SKM-1 treated with dmso at 0.1 percent for 144 hours (cell line): ENCODE measurements at regions not wholly inside any gene's neighbourhood (a gene's known extent, or its start where the extent isn't known, plus 50 kb on each side); places are given as distances from the start of the nearest gene placed in this dataset.
"Not testable (repeated sequence)": the region's sequence is repeated elsewhere in the genome, so short reads cannot be mapped to it uniquely, and the experiment has no call there.

ENCODE experiments used
- DNase-seq: peaks from one replicate; lab custom pipeline; 2025; ENCODE audit not compliant: unreplicated experiment; lab: John Stamatoyannopoulos, UW

- no peak for DNase-seq
Observed at GRCh38 chr2:59174536-59175243, 933.6 kb upstream of the FANCL start.

DNA sequence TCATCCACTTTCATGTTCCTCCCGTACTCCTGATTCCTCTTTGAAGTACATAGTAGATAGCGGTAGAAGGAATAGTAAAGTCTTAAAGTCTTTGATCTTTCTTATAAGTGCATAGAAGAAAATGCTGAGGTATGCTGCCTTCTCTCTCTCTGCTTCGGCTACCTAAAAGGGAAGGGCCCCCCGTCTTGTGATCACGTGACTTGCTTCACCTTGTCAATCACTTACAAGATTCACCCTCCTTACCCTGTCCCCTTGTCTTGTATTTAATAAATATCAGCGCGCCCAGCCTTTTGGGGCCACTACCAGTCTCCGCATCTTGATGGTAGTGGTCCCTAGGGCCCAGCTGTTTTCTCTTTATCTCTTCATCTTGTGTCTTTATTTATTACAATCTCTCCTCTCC, 932.2 kb upstream of the FANCL start:
- DNase-seq, result no peak

- DNase-seq, result no peak
Observed at GRCh38 chr2:59171019-59171418, 929.9 kb upstream of the FANCL start.

GRCh38 chr2:59168766-59169165, 927.6 kb upstream of the FANCL start:
- DNase-seq, result no peak

DNA sequence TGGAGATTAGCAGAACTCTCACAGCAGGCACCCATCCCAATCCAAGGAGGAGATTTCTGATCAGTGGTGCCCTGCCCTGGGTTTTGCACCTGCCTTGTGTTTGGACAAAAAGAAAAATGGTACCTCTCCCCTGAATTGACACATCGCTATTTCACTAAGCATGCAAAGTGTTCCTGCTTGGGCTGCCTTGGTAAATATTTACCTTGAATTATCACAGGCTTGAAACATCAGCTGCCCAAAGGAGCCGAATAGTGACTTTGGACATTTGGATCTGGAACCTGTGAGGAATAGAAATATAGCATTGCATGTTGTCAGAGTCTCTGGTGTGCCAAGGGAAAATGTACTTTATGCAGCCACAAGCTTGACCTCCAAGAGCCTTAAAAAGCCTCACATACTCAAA, 926.4 kb upstream of the FANCL start:
- DNase-seq, result no peak

DNA sequence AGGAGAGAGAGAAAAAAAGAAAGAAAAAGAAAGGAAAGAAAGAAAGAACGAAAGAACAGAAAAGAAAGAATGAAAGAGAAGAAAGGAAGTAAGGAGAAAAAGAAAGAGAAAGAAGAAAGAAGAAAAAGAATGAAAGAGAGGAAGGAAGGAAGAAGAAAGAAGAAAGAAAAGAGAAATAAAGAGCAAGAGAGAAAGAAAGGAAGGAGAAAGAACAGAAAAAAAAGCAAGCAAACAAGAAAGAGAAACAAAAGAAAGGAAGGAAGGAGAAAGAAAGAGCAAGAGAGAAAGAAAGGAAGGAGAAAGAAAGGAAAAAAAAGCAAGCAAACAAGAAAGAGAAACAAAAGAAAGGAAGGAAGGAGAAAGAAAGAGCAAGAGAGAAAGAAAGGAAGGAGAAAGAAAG, 916.8 kb upstream of the FANCL start:
- not testable (repeated sequence) for DNase-seq

DNA sequence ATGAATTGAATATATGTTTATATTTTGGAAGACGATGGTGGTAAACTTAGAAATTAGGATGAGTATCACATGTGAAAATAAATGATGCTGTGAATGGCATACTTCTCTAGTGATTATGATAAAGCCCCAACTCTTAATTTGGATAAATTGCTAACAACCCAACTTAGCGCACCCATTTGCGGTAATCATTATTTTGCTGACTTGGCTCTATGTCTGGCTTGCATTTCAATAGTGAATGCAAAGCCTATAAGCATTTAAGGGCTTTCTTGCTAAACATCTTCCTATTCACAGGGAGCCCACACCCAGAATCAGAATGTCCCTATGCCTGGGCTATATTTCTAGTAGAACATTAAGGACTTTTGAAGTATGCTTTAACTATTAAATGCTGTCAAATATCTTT, 910.7 kb upstream of the FANCL start:
- no peak for DNase-seq

DNA sequence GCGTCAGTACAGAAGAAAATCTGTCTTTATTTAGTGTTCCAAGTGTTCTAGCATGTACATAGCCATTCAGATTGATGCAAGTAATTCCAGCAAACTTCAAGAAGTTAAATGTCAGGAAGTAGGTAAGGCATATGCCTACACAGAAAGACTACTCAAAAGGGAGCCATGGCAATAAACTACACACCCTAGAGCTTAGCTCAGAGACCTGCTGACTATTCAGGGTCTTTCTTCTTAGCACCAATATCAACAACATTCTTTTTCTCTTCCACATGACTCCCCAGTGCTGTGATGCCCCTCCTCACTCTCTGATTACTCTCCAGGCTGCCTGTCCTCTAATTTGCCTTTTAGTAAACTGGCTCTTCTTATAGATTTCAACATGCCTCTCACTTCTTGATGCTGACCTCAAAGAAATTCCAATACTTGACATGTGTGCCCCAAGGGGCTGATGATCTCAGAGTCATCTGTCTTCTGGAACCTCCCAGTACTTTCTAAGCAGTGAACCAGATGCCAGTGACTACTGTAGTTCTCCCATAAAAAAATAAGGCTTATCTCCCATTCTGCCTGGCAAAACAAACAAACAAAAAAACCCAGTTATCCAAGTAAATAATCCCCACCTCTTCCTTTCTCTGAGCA, 909.2 kb upstream of the FANCL start:
- no peak for DNase-seq

- DNase-seq, result no peak
Observed at GRCh38 chr2:59149271-59149670, 908.1 kb upstream of the FANCL start.

GRCh38 chr2:59112258-59112657, 871.1 kb upstream of the FANCL start:
- DNase-seq, result no peak

DNA sequence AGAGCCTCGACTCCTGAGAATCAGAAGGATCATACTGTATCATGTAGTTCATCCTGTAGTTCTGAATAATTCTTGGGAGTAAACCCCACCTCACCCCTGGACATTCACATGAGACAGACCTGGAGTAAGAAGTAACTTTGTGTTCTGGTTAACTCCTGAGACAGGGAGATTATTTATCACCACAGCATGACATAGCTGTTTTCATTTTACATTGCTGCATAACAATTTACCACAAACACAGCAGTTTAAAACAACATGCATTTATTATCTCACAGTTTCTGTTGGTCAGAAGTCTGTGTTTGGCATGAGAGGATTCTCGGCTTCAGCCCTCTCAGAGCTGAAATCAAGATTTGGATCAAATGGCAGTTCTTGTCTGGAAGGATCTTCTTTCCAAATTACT, 855.8 kb upstream of the FANCL start:
- DNase-seq, result no peak

GRCh38 chr2:59093571-59093970, 852.4 kb upstream of the FANCL start:
- DNase-seq, result no peak

- no peak for DNase-seq
Observed at GRCh38 chr2:59084326-59084725, 843.2 kb upstream of the FANCL start.

DNA sequence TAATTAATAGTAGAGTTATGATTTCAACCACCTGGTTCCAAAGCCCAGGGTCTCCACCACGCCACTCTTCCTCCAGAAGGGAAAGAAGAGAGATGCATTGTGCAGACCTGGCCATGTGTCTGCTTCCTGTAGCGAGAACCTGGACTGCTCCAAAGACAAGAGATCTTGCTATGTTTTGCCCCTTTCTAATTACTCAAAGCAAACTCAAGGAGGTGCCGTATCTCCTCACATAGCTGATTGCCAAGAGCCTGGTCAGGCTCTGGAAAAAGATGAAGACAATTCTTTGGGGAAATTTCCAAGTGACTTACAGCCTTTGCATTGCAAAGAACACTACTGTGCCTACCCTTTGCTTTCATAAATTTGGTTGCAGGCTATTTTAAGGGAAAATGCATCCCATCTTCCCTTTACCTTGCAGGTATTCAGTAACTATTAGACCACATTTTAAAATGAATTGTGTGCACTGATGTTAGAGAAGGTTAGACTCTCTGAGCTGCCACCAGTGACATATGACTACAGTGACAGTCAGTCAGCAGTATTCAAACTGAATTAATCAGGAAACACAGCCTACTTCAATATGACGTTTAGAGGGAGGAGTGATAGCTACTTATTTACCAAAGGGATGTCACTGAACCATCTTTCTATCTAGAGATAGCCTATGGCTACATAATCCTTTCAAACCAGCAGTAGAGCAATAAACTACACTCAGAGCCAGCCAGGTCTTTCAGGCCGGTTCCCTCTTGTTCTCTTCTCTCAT, 842.1 kb upstream of the FANCL start:
- no peak for DNase-seq

DNA sequence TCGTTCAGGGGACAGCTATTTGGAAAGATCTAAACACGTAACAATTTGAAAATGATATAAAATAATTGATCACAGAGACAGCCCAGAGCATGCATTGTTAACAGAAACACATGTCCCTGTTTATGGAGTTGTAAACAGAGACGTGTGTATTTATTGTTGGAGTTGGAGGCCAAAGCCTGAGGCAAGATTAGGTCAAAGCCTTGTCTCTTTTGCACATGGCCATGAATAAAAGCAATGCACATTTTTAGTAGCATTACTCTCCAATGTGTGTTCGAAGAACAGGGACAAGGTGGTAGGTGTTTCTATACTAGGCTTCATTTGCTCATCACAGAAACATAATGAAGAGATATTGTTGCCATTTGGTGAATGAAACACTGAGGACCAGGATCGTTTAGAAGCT, 841.5 kb upstream of the FANCL start:
- DNase-seq, result no peak

DNA sequence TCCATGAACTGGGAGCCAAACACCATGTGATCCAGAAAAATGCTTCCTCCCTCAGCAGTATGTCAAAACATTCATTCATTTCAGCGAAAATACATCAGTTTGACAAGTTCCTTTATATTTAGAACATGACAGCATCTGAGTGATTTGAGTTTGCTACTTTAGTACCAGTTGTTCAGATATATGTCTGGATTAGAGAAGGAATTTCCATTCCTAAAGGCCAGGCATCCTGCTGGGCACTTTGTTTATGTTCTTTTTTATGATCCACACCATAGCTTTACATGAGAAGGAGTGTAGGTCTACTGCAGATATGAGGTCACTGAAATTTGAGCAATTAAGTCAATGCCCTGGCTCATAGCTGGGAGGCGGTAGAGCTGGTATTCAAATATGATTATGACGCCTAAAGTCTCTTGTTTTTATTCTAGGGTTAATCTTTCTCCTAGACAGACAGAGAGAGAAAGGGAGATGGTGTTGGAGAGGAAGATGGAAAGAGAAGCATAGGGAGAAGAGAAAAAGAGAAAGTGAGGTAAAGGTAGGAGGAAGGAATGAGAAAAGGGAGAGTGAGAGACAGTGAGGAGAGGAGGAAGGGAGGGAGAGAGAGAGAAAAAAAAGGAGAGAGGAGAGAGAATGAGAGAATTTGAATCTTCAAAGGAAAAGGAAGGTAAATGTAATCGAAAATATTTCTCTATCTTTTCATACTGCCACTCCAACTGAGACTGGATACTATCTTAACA, 839.5 kb upstream of the FANCL start:
- no peak for DNase-seq

- no peak for DNase-seq
Observed at GRCh38 chr2:59077981-59078531, 836.9 kb upstream of the FANCL start.

DNA sequence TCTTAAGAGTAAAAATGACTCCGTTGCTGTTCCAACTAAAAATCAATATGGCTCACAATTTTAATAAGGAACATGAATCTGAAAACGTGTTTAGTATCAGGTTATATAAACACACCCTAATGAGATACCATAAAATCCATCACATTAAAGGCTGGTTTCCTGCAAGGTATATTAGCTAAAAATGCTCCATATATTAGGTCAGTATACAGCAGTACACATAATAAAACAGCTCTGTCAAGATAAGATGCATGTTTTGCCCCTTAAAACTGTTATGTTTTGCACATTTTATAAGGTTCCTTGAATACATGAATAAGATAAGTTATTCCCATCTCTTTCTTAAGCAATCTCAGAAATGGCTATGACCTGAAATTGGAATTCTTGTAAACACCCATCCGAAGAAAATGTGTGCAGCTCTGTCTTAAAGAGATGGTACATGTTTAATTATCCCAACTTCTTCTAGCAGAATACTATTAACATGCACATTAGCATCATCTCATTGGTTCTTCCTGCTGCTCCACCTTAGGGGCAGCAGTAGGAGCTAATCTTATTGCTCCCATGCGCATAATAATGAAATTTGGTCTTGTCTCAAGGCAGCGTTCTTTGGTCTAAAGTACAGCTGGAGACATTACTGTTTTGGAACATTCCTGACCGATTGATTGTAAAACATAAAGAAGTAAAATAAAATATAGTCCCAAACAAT, 836.1 kb upstream of the FANCL start:
- no peak for DNase-seq

- no peak for DNase-seq
Observed at GRCh38 chr2:59076079-59076619, 835.0 kb upstream of the FANCL start.

DNA sequence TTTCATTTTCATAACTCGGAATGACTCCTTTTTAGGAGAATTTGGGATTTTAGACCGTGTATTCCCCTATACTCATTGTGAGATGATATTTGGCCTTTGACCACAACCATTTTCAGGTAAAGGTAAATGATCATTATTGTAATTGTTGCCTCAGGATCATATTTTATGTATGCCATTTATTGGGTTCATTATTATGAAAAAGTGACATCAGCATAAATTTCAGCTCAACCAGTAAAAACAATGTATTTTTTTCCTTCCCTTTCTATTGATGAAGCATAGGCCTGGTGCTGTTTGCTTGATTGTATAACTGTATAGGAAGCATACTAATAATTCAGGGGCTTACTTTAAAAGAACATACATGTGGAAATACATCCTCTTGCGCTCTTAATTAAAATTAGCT, 832.9 kb upstream of the FANCL start:
- no peak for DNase-seq
